ENCODE measurements at regions not wholly inside any gene's neighbourhood (a gene's known extent, or its start where the extent isn't known, plus 50 kb on each side); places are given as distances from the start of the nearest gene placed in this dataset.

- DNase-seq (no peak), ATAC-seq (no peak)
- H3K27me3 ChIP-seq: no peaks in the 10 kb centered on the region
- intact Hi-C loops (cut with DNase I): no loop called here
- no peaks in the 10 kb centered on the region for H3K36me3 ChIP-seq
- H3K27ac ChIP-seq: no peak overlapping the region
- no peak for TF ChIP-seq CTCF (IDR thresholded peaks at IDR 0.05)
- H3K4me1 ChIP-seq: no peaks in the 10 kb centered on the region
- no peaks in the 10 kb centered on the region for H3K9me3 ChIP-seq
- no peak overlapping the region for H3K4me3 ChIP-seq
Measured at GRCh38 chr1:218101409-218101808, 183.7 kb upstream of the RRP15 start.

DNA sequence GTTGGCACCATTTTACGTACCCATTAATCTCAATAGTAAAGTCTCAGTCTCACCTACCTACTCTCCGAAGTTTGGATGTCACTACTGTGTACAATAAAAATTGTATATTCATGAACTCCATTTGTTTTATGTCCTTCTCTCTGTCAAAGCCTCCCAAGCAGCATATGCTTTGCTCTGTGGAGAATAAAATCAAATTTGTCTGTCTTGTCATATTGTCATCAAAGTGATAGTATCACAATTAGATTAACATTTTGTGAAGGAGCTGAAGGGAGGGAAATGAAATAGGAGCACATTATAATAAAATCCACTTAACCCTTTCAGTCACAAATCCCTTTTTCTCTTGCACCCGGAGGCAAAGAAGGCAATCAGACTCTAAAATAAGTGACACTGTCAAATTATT lies 177.1 kb upstream of the RRP15 start:
- no peak overlapping the region for H3K4me3 ChIP-seq
- ATAC-seq: no peak

DNA sequence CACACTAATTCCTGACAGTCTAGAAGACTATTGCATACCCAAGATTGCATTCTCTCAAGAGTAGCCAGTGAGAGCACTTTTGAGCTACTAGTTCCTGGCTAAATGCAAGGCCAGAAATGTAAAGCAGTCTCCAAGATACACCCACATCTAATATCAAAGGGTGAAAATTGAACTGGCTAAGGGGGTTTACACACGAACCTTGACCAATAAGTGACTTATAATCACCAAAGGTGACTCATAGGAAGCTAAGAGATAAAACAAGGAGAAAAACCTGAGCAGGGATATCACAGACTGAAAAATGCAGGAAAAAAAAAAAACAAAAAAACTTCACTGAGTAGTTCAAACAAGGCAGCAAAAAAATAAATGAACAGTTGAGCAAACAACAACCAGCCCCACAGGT lies 172.2 kb upstream of the RRP15 start:
- no peaks in the 10 kb centered on the region for H3K4me1 ChIP-seq
- H3K9me3 ChIP-seq: no peaks in the 10 kb centered on the region
- no peak for DNase-seq
- no peak for TF ChIP-seq CTCF (IDR thresholded peaks at IDR 0.05)
- no peaks in the 10 kb centered on the region for H3K36me3 ChIP-seq
- intact Hi-C loops (cut with DNase I): no loop called here
- no peak overlapping the region for H3K27ac ChIP-seq
- H3K27me3 ChIP-seq: no peaks in the 10 kb centered on the region
- ATAC-seq: no peak
- no peak overlapping the region for H3K4me3 ChIP-seq

More for the DNA sequence above, 177.1 kb upstream of the RRP15 start:
- Histone ChIP-seq H3K36me3 (no peaks in the 10 kb centered on the region), H3K27ac (no peak overlapping the region), H3K9me3 (no peaks in the 10 kb centered on the region), H3K27me3 (no peaks in the 10 kb centered on the region), H3K4me1 (no peaks in the 10 kb centered on the region)
- TF ChIP-seq CTCF (IDR thresholded peaks at IDR 0.05): no peak
- DNase-seq: no peak
- intact Hi-C loops (cut with DNase I): no loop called here

GRCh38 chr1:218123968-218124367 lies 161.1 kb upstream of the RRP15 start:
- intact Hi-C loops (cut with DNase I): no loop called here
- no peak for TF ChIP-seq CTCF (IDR thresholded peaks at IDR 0.05)
- no peak for ATAC-seq

DNA sequence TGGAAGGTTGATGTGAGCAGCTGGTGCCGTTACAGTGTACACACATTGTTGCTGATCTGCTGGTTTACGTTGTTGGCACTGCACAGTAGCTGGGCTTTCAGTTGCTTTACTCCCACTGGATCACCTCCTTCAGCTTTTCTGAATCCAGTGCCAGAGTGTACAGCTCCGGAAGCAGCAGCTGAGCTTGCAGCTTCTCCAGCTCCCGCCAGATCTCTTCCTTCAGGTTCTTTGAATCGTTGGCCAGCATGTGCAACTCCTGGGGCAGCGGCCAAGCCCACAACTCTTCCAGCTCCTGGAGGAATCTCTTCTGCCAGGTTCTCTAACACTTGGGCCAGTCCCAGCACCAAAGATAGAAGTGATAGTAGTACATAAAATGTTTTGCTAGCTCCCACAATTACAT lies 149.7 kb upstream of the RRP15 start:
- no peaks in the 10 kb centered on the region for H3K9me3 ChIP-seq
- H3K36me3 ChIP-seq: no peaks in the 10 kb centered on the region
- H3K27ac ChIP-seq: no peak overlapping the region
- DNase-seq: no peak
- H3K4me1 ChIP-seq: no peaks in the 10 kb centered on the region
- no peak for ATAC-seq
- no peaks in the 10 kb centered on the region for H3K27me3 ChIP-seq
- no peak for TF ChIP-seq CTCF (IDR thresholded peaks at IDR 0.05)
- no peak overlapping the region for H3K4me3 ChIP-seq
- intact Hi-C loops (cut with DNase I): no loop called here

More at GRCh38 chr1:218123968-218124367, 161.1 kb upstream of the RRP15 start:
- DNase-seq: no peak
- H3K4me1 ChIP-seq: no peaks in the 10 kb centered on the region
- no peak overlapping the region for H3K4me3 ChIP-seq
- H3K36me3 ChIP-seq: no peaks in the 10 kb centered on the region
- H3K27me3 ChIP-seq: no peaks in the 10 kb centered on the region
- no peaks in the 10 kb centered on the region for H3K9me3 ChIP-seq
- H3K27ac ChIP-seq: no peak overlapping the region

DNA sequence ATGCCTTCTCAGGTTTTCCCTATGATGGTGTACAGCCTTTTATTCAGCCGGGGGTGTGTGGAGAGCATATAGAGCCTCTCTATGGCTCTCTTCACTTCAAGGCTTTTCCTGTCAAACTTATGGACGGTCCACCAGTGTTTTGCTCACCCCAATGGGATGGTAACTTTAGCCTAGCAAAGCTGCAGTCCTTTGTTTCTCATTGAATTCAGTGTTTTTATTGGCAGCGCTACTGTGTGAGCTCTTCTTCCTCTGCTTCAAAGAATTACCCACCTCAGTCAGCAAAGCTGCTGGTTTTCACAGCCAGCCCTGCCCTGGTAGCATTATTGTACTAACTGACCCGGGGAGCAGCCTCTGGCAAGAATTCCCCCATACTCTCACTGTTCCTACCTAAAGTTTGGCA lies 145.3 kb upstream of the RRP15 start:
- intact Hi-C loops (cut with DNase I): no loop called here
- H3K4me3 ChIP-seq: no peak overlapping the region

More for the DNA sequence above, 145.3 kb upstream of the RRP15 start:
- Histone ChIP-seq H3K27ac (no peak overlapping the region), H3K36me3 (no peaks in the 10 kb centered on the region), H3K27me3 (no peaks in the 10 kb centered on the region), H3K4me1 (no peaks in the 10 kb centered on the region), H3K9me3 (no peaks in the 10 kb centered on the region)
- ATAC-seq: no peak
- no peak for DNase-seq
- TF ChIP-seq CTCF (IDR thresholded peaks at IDR 0.05): no peak

Measured in upper lobe of right lung (tissue), 1 donor.